BJ (cell line): ENCODE measurements at regions not wholly inside any gene's neighbourhood (a gene's known extent, or its start where the extent isn't known, plus 50 kb on each side); places are given as distances from the start of the nearest gene placed in this dataset.

Experiments used
- CTCF ChIA-PET: fragments of 350-600 bp; formaldehyde crosslinking; extraction: SDS; loops from one replicate; lab custom pipeline; 2021; ENCODE audit warnings: antibody characterized with exemption, inconsistent platforms; lab: Yijun Ruan, JAX
- POLR2A ChIA-PET: fragments of 300-600 bp; sonication (Branson Sonifier 250); formaldehyde crosslinking; extraction: SDS; loops from one replicate; lab custom pipeline; 2021; ENCODE audit warnings: antibody characterized with exemption; lab: Charles Lee
- DNase-seq: peaks from one replicate; pipeline ENCODE4 v3.0.0-alpha.2; 2011; ENCODE audit warnings: low read depth
- H3K27me3 ChIP-seq: 2 replicates; pipeline ENCODE4 v1.6.0; 2011; ENCODE audit warnings: low read length; ENCODE audit not compliant: control insufficient read depth, insufficient read depth
- H3K36me3 ChIP-seq: 2 replicates; pipeline ENCODE4 v1.5.1; 2011; ENCODE audit warnings: low read length; ENCODE audit not compliant: control insufficient read depth, insufficient read depth
- H3K4me3 ChIP-seq: 2 replicates; pipeline ENCODE4 v1.5.1; 2011; ENCODE audit warnings: low read depth, mild to moderate bottlenecking, control low read depth, low read length
- CTCF ChIP-seq: IDR thresholded peaks from 2 replicates; pipeline ENCODE4 v1.5.1; 2011; ENCODE audit warnings: low read depth, mild to moderate bottlenecking, control low read depth, inconsistent platforms, low read length, moderate library complexity; ENCODE audit not compliant: insufficient read depth

DNA sequence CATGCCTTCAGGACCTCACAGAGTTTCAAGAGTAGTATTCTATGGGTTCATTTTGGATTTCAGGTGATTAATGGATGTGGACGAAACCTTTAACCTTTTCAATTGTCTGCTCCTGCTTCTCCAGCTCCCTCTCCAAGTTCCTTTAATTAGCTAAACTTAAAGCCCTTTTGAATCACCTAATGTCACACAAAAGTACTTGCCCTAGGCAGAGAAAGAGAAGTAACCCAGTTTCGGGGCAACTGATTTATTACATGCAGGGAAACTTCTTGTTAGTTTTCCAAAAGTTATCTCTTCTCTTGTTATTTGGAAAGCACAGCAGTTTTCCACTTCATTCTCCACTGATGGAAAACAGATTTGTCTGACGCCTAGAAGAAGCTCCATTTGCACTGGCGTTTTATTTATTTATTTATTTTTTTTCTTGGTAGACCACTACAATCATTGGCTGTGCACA, 407.7 kb upstream of the JARID2 start:
- POLR2A ChIA-PET, result no interaction called here
- Histone ChIP-seq H3K27me3 (0 out of 2 replicates have a peak, but pooled peaks cover 2% of the 10 kb centered on the region), H3K4me3 (no peak overlapping the region), H3K36me3 (no peaks in the 10 kb centered on the region)
- no peak for DNase-seq
- CTCF ChIA-PET, result interaction anchor here (1.5 kb wide), 1 partner anchor 552 kb away, joined by 3 read pairs; no protein-coding TSS in a partner anchor
- no peak for TF ChIP-seq CTCF

- DNase-seq, result peak; percentile 100
- no peak for TF ChIP-seq CTCF
- Histone ChIP-seq H3K4me3 (no peak overlapping the region), H3K36me3 (no peaks in the 10 kb centered on the region), H3K27me3 (0 out of 2 replicates have a peak, but pooled peaks cover 2% of the 10 kb centered on the region)
- CTCF ChIA-PET, result interaction anchor here (1.3 kb wide), 1 partner anchor 10 kb away, joined by 4 read pairs; no protein-coding TSS in a partner anchor
- POLR2A ChIA-PET, result interaction anchor here (0.5 kb wide), 1 partner anchor 177 kb away, joined by 3 read pairs; no protein-coding TSS in a partner anchor
Observed at GRCh38 chr6:14841901-14842421, 403.9 kb upstream of the JARID2 start.

DNA sequence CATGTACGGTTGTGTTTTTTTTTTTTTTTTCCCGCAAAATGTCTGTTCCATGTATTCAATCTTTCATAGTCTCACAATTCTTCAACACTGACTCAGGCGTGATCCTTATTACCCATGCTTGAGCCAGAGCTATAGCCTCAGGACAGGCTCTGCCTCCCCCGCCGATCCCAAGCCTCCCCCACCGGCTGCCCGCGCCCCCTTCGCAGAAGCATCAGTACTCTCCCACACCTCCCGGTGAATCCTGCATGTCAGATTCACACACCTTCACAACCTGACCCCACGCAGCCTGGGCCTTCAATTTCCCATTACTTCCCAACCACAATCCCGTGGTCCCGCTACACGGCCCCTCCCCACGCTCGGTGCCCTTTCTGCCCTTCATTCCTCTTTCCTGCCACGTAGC, 401.5 kb upstream of the JARID2 start:
- no peak for TF ChIP-seq CTCF
- no peak for DNase-seq

DNA sequence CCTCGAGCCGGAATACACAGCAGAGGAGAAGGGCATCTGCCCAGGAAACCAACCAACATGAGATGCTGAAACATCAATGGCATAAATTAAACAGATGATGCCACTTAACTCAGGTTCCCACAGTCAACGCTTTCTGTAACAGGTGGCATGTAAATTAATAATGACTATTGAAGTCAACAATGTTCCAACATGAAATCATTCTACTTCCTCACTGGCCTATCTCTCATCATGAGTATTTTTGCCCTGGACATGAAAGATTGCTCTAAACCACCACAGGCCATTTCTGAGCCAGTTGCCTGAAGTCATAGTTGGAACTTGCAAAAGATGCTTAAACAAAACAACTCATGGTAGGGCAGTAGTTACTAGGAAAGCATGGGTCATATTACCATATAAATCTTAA, 397.9 kb upstream of the JARID2 start:
- no peaks in the 10 kb centered on the region for H3K36me3 ChIP-seq
- no peak for TF ChIP-seq CTCF
- DNase-seq, result peak; percentile 13
- no peaks in the 10 kb centered on the region for H3K27me3 ChIP-seq
- POLR2A ChIA-PET, result no interaction called here
- H3K4me3 ChIP-seq, result no peak overlapping the region
- CTCF ChIA-PET, result no interaction called here

More for the DNA sequence above, 401.5 kb upstream of the JARID2 start:
- Histone ChIP-seq H3K36me3 (no peaks in the 10 kb centered on the region), H3K4me3 (no peak overlapping the region), H3K27me3 (no peaks in the 10 kb centered on the region)
- ChIA-PET CTCF (no interaction called here), POLR2A (no interaction called here)

DNA sequence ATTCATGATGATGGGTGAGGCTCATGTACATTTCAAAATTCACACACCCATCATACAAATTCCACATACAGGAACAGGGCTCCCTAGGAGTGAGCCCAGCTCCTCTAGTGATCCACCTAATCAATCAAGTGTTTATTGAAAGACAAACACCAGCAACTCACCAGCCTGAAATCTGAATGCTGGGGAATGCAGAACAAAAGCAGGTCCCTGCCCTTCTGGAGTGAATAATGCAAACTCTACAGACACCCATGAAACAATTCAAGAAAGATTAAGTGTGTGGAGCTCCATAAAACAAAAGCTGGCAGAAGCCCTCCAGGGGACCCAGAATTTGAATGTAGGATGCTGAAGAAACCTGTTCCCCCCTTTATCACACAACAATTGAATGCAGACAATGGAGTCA, 396.7 kb upstream of the JARID2 start:
- H3K4me3 ChIP-seq, result no peak overlapping the region
- no peak for TF ChIP-seq CTCF
- H3K36me3 ChIP-seq, result no peaks in the 10 kb centered on the region
- DNase-seq, result no peak
- CTCF ChIA-PET, result interaction anchor here (1.0 kb wide), 1 partner anchor 183 kb away, joined by 3 read pairs; no protein-coding TSS in a partner anchor
- POLR2A ChIA-PET, result no interaction called here
- no peaks in the 10 kb centered on the region for H3K27me3 ChIP-seq
